OCI-LY1 (cell line): ENCODE measurements at regions not wholly inside any gene's neighbourhood (a gene's known extent, or its start where the extent isn't known, plus 50 kb on each side); places are given as distances from the start of the nearest gene placed in this dataset.

Experiments
- CTCF ChIP-seq: fragments of 200-600 bp; sonication (generic), shearing (Covaris generic); IDR thresholded peaks from 2 replicates; pipeline ENCODE4 v1.5.1; 2017; ENCODE audit warnings: mild to moderate bottlenecking, antibody characterized with exemption, low read length, moderate library complexity, mixed read lengths
- EZH2 ChIP-seq: fragments of 200-600 bp; sonication (generic), shearing (Covaris generic); IDR thresholded peaks from 2 replicates; pipeline ENCODE4 v1.8.0; 2017; ENCODE audit warnings: borderline replicate concordance, mixed run types, mild to moderate bottlenecking, antibody characterized with exemption, low read length, moderate library complexity, mixed read lengths

- TF ChIP-seq CTCF (no peak), EZH2 (no peak)
Observed at GRCh38 chr7:32218741-32219288, 148.6 kb upstream of the PDE1C start.
